NCI-H2196 treated with DMSO at 0.1 percent for 48 hours (cell line): ENCODE measurements at regions not wholly inside any gene's neighbourhood (a gene's known extent, or its start where the extent isn't known, plus 50 kb on each side); places are given as distances from the start of the nearest gene placed in this dataset.

Source experiments
- DNase-seq: peaks from one replicate; lab custom pipeline; 2025; ENCODE audit not compliant: unreplicated experiment; lab: John Stamatoyannopoulos, UW

- DNase-seq, result no peak
Measured at GRCh38 chr4:138859254-138859653, 156.3 kb upstream of the NOCT start.

- no peak for DNase-seq
Measured at GRCh38 chr4:138858419-138858818, 157.2 kb upstream of the NOCT start.

GRCh38 chr4:138857416-138857815 lies 158.2 kb upstream of the NOCT start:
- no peak for DNase-seq

GRCh38 chr4:138852681-138853080 lies 162.9 kb upstream of the NOCT start:
- no peak for DNase-seq

- no peak for DNase-seq
Measured at GRCh38 chr4:138851391-138852335, 163.9 kb upstream of the NOCT start.

- DNase-seq, result no peak
Measured at GRCh38 chr4:138845664-138846063, 169.9 kb upstream of the NOCT start.

- no peak for DNase-seq
Measured at GRCh38 chr4:138845054-138845453, 170.5 kb upstream of the NOCT start.

- no peak for DNase-seq
Measured at GRCh38 chr4:138843616-138844015, 172.0 kb upstream of the NOCT start.

- no peak for DNase-seq
Measured at GRCh38 chr4:138841343-138841742, 174.2 kb upstream of the NOCT start.

GRCh38 chr4:138838251-138838650 lies 177.3 kb upstream of the NOCT start:
- DNase-seq, result no peak

GRCh38 chr4:138835832-138836533 lies 179.6 kb upstream of the NOCT start:
- DNase-seq, result no peak

- no peak for DNase-seq
Measured at GRCh38 chr4:138833974-138834373, 181.6 kb upstream of the NOCT start.

GRCh38 chr4:138832563-138832962 lies 183.0 kb upstream of the NOCT start:
- no peak for DNase-seq

- DNase-seq, result no peak
Measured at GRCh38 chr4:138831948-138832347, 183.6 kb upstream of the NOCT start.

- no peak for DNase-seq
Measured at GRCh38 chr4:138828926-138829325, 186.7 kb upstream of the NOCT start.

- no peak for DNase-seq
Measured at GRCh38 chr4:138826754-138827153, 188.8 kb upstream of the NOCT start.

- DNase-seq, result no peak
Measured at GRCh38 chr4:138826322-138826721, 189.3 kb upstream of the NOCT start.

GRCh38 chr4:138821331-138821730 lies 194.2 kb upstream of the NOCT start:
- no peak for DNase-seq

- DNase-seq, result no peak
Measured at GRCh38 chr4:138816875-138817274, 198.7 kb upstream of the NOCT start.

GRCh38 chr4:138815811-138816210 lies 199.8 kb upstream of the NOCT start:
- DNase-seq, result no peak

- no peak for DNase-seq
Measured at GRCh38 chr4:138805736-138806135, 209.8 kb upstream of the NOCT start.

GRCh38 chr4:138804711-138805110 lies 210.9 kb upstream of the NOCT start:
- DNase-seq, result no peak
